AG09319 (cell line): ENCODE measurements at regions not wholly inside any gene's neighbourhood (a gene's known extent, or its start where the extent isn't known, plus 50 kb on each side); places are given as distances from the start of the nearest gene placed in this dataset.

Experiments
- DNase-seq: peaks from one replicate; pipeline ENCODE4 v3.0.0-alpha.2; 2010; ENCODE audit warnings: low read depth; ENCODE audit errors: extremely low read depth
- CTCF ChIP-seq: IDR thresholded peaks from 2 replicates; pipeline ENCODE4 v1.5.1; 2011; ENCODE audit warnings: low read depth, mild to moderate bottlenecking, inconsistent platforms, low read length, moderate library complexity

- DNase-seq, result no peak
- TF ChIP-seq CTCF, result no peak
Observed at GRCh38 chr10:125396676-125397075, 236.3 kb upstream of the CTBP2 start.

DNA sequence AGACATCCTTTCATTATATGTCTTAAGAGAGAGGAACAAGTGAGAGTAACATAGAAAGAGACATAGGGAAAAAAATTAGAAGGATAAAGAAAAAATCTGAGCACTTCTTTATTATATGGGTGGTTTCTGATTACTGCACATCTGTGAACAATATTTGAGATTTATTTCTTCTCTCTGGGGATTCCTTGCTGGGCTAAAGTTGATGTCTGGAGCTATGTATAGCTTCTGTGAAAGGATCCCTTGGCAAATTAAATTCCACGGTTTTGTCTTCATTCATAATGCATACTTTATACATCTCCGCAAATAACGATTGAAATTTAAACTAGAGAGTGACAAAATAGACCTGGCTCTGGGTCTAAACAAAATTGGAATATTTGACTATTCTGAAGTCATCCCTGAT is 232.2 kb upstream of the CTBP2 start:
- DNase-seq, result no peak
- no peak for TF ChIP-seq CTCF

GRCh38 chr10:125392154-125392553 is 231.8 kb upstream of the CTBP2 start:
- TF ChIP-seq CTCF, result no peak
- no peak for DNase-seq

- TF ChIP-seq CTCF, result no peak
- no peak for DNase-seq
Observed at GRCh38 chr10:125389648-125390047, 229.3 kb upstream of the CTBP2 start.

- DNase-seq, result no peak
- TF ChIP-seq CTCF, result no peak
Observed at GRCh38 chr10:125379592-125379991, 219.2 kb upstream of the CTBP2 start.

GRCh38 chr10:125377368-125377767 is 217.0 kb upstream of the CTBP2 start:
- no peak for DNase-seq
- TF ChIP-seq CTCF, result no peak

DNA sequence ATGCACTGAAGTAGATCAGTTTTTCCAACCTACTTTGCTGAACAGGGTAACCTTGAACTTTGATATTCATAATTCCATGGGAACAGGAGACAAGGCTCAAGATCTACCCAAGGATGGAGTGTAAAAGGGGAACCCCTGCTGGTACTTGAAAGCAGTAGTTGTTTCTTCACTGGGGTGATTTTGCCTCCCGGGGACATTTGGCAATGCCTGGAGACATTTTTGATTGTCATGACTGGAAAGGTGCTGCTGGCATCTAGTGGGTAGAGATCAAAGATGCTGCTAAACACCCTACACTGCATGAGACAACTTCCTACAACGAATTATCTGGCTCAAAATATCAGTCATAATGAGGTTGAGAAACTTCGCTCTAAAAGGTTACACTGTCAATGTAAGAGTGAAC is 214.8 kb upstream of the CTBP2 start:
- DNase-seq, result no peak
- no peak; the same call in none of the 2 replicates for TF ChIP-seq CTCF
